ENCODE measurements at regions not wholly inside any gene's neighbourhood (a gene's known extent, or its start where the extent isn't known, plus 50 kb on each side); places are given as distances from the start of the nearest gene placed in this dataset.
"Not testable (repeated sequence)": the region's sequence is repeated elsewhere in the genome, so short reads cannot be mapped to it uniquely, and the experiment has no call there.

DNA sequence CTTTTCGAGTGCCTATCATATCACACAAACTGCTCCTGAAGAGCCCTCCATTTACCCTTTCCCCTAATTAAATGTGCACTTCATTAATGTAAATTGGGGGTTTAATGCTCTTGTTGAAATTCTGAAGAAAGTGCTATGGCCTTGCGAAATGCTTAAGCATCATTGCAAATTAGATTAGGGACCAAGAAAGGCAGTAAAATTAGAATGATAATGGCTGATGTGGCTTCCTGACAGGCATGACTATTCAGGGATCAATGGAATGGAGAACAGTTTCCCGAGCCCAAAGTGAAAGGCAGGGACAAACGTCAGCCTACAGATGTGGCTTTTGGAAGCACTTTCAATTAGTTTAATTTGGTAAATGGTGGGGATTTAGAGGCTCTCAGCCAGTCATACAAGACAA, 120.1 kb downstream of the NKX6-1 start:
- no peak for DNase-seq

DNA sequence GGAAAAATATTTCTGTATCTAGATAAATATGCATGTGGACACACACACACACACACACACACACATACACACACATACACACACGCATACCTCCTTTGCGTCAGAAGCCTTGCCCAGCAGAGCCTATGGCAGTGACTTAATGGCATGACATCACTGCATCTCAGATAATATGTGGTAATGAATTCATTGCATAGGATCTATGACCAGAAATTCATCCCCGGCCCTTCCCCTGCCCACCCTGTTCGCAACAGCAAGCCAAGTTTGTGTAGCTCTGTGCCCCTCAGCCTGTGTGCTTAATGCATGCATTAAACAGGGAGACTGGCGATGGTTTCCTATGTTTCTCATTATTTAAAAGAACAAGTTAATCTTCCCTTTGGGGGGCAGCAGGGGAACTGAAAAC, 120.7 kb downstream of the NKX6-1 start:
- no peak for DNase-seq

DNA sequence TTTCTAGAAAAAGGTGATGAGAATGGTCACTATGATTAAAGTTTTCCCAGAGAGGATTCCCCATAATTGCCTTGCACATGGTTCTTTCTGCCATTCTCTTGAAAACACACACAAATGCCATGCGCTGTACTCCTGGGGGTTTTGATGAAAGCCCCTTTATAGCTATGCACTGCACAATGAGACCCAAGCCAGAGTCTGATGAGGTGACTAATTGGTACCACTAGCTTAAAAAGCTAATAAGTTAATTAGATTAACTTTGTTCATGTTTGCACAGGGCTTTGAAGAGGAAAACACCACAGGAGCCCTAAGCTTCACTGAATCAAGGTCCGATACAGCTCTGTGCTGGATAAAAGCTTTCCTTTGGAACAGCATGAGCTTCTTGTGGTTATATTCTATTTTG, 132.2 kb downstream of the NKX6-1 start:
- no peak for DNase-seq

DNA sequence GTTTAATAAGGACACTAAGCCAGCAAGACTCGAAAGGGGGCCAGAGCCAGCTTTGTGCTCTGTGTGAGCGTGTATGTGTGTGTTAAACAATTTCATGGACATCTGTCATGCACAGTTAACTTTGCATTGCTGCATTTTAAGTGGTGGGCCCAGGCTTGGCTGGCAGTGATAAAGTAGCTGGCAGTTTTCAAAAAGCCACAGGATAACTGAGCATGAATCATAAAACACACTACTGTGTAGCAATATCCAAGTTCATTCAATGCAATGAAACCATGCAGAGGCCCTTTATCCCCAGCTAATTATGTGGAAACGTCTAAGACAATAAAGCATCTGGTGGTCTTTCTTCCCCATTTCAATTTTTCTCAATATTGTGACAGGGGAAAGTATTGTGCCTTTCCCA, 132.9 kb downstream of the NKX6-1 start:
- DNase-seq, result peak; percentile 71

DNA sequence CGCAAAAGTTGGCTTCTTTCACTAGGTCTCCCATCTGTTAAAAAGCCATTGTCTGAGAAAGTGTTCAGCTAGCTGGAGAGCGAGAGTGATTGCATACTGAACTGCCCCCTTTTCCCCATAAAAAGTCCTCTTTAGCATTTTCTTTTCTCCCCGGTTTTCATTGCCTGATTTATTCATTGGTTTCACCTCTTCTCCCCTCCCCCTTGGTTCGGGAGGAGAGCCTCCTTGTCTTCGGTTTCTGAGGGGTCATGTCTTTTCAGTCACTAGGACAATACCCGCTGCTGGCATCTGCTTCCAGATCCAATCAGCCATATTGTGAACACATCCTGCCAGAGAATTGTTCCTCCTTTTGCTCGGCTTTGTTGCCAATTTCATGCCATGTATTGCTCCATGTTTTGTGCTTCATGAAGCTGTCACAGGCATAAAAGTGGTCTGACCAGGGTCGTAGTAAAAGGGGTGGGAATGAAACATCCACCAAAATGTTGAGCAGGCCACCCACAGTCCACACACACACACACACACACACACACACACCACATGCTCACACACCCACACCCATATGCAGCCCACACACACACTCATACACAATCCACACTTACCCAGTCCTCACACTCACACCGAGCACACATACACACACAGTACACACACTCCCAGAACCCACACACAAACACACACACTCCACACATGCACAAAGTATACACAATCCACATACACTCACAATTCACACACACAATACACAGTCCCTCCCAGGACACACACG, 136.0 kb downstream of the NKX6-1 start:
- no peak for DNase-seq

DNA sequence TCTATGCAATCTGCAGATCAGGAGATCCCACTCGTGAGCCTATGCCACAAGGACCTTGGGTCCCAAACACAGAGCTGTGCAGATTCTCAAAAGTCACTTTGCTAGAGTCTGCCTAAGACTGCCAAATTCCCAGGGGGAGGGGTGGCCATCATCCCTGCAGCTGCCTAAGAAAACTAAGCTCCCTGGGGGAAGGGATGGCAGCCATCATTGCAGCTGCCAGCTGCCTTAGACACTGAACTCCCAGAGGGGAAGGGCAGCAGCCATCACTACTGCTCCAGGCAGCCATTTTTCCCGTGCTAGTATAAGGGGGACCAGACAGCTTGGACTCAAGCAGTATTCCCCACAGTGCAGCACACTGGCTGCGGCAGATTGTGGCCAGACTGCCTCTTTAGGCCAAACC, 156.9 kb downstream of the NKX6-1 start:
- DNase-seq, result no peak

DNA sequence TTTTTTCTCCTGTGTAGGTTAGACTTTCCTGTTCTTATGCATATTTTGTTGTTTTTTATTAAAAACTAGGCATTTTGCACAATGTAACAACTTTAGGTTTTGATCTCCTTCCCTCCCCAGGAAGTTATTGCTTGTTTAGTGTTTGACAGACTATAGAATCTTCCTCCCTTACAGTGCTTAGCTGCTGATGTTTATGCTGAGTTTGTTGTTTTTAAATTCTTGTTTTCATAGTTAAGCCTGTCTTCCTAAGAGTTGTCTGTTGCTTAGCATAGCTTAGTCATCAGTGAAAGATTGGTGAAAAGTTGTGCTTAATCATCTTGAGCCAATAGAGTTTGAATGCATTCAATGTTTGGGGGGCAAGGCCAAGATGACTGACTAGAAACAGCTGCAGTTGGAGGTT, 157.5 kb downstream of the NKX6-1 start:
- DNase-seq, result no peak

DNA sequence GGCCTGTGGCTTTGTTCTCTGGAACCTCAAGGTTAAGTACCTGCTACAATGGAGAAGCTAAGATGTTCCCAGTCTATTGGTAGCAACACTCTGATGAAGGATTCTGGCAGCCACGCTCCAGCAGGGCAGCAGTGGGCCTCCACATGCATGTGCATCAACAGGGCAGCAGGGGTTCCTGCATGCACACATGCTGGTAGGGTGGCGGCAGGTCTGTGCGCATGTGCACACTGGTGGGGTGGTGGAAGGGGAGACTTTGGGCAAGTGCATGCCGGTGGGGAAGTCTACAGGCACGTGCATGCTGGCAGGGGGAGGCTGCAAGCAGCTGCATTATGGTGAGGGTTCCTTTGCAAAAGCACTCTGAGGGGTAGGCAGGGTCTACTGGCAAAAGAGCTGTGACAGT, 160.7 kb downstream of the NKX6-1 start:
- no peak for DNase-seq

DNA sequence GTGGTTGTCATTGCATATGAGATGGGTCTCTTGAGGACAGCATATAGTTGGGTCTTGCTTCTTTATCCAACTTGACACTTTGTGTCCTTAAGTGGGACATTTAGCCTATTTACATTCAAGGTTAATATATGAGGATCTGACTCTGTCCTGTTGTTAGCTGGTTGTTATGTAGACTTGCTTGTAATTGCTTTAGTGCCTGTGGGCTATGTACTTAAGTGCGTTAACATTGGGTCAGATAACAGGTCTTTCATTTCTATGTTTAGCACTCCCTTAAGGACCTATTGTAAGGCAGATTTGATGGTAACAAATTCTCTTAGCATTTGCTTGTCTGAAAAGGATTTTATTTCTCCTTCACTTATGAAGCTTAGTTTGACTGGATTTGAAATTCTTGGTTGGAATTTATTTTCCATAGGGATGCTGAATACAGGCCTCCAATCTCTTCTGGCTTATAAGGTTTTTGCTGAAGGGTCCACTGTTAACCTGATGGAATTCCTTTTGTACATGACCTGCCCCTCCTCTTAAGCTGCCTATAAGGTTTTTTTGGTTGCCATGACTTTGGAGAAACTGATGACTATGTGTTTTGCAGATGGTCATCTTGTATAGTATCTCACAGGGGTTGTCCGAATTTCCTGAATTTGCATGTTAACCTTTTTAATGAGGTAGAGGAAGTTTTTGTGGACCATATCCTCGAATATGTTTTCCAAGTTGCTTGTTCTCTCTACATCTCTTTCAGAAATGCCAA, 162.0 kb downstream of the NKX6-1 start:
- DNase-seq, result no peak

DNA sequence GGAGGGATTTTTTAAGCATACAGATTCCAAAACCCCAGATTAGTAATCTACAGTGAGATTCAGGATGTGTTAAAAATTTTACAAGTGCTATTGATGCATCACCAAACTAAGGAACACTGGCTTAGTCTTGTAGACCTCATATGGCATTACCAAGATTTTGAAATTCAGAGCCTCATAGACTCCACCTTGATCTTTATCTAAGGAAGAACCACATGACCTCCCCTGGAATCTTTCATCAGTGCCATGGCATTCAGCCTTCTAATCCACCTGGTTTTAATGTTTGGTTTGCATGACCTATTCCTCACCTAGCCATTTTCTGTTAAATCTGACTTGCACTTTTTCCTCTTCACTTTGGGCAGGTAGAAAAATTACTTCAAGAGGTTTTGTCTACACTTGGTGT, 171.6 kb downstream of the NKX6-1 start:
- DNase-seq, result no peak

DNA sequence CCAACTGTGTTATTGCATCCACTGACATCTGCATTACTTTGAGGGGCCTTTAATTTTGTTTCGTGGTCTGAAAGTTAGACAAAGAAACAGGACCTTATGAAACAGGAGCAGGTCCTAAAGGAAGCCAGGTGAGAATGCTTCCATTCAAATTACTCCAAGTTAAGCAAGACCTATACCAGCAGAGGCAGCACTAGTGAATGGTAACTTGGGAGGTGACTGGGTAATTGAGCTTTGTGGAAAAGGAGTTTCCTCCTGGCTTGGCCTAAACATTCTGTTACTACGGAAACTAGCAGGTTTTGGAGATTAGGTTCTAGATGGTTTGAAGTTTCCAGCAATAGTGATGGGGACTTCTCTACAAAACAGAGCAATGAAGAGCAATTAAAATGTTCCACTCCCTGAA, 173.5 kb downstream of the NKX6-1 start:
- no peak for DNase-seq

DNA sequence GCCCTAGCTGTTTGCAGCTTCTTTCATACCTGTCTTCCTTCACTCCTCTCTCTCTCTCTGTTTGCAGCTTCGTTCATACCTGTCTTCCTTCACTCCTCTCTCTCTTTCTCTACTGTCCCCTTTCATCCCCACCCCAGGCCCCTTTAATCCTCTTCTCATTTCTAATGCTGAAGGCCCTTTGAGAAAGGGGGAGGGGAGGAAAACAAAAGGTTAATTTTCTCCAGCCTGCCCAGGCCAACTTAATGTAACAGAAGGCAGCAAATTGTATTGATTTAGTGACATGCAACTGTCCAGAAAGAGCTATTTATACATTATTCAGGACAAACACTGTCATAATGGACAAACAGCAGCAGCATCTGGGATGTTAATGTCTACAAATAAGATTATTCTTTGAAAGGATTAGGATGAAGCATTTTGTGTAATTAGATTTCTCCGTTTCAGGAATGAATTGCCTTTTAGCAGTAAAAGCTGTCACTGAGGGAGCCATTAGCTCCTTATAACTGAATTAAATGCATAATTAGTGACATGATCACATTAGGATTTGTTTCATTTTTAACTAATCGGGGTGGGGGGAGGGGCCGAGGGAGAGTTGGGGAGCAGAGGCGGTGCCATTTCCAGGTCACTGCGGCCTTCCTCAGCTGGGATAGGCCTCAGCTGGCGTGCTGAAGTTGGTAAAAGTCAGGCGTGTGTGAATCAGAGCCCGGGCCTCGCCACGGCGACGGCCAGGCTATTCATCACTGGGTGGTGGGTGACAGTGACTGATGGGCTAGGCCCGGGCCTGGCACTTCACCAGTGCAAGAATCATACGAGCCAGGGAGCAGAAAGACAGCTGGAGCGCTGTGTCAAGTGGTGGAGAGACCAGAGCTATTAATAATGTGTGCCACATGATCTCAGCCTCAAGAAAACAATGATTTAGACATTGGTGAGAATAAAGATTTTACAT, 174.5 kb downstream of the NKX6-1 start:
- peak; percentile 57 for DNase-seq

DNA sequence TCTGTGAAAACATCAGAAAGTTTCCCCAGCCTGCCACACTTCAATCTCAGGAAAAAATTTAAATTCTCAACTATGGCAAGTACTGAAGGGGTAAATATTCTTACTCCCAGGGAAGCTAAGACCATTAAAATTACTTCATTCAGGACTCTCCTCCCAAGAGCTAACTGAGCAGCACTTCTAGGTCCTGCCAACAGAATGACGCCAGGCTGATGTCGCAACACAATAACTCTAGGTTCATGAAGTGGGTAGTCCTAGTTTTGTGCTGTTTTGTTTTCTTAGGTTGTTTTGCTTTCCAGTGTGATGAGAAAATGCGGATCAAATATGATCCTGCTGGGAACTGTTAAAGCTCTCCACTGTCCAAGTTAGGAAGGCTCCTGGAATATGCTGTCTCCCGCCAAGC, 180.0 kb downstream of the NKX6-1 start:
- no peak for DNase-seq

DNA sequence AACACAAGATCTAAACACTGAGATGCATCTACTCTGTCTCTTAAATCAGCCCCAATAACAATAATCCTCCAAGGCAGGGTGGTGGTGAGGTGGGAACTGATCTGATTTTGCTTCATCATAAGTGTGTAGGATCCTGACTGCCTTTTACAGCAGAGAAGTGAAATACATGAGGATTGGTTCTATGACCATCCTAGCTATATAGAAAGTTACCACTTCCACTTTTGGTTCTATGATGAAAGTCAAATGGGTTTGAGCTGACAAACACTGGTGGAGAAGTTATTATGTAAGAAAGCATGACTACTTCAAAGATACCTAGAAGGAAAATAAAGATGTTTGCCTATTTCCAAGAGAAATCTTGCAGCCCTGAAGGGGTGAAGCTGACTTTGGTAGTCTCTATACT, 181.6 kb downstream of the NKX6-1 start:
- no peak for DNase-seq

DNA sequence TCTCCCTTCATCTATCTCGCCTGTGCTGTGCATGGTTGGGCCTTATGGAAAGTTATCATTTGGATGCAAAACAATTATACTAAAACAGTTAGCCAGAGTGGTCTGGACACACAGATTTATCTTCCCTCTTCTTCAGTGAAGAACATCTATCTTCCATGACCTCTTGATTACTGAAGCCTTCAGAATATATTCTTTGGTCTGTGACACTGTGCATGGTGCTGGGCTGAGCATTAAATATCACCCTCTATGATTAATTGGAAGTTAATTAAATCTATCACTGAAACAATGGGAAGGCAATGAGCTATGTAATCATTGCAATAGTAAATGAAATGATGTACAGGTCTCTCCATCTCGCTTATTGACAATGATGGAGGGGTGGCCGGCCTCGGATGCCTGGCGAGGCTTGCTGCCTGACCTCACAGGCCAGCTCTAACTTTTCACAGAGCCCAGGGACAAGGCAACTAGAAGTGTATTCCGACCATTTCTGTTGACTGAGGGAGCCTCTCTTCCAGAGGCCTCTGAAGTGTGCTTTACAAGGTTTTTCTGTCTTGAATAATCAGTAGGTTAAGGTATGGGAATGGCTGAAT, 186.6 kb downstream of the NKX6-1 start:
- no peak for DNase-seq

DNA sequence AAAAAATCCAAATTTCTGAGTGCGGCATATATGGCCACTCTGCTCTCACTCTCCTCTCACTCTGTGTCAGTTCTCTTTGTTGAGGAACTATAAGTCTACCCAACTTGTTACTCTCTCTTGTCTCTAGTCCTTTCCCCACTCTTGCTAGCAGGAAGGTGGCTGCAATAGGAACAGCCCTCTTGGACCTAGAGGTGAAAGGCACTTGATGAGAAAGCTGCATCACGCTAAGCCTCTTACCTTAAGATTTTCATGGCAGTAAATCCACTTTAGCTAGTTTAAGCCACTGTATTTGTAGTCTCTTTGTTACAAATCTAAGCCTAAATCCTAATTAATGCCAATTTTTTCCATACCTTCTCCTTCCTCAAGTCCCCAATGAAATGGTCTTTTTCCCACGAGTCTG, 189.9 kb downstream of the NKX6-1 start:
- DNase-seq, result no peak

DNA sequence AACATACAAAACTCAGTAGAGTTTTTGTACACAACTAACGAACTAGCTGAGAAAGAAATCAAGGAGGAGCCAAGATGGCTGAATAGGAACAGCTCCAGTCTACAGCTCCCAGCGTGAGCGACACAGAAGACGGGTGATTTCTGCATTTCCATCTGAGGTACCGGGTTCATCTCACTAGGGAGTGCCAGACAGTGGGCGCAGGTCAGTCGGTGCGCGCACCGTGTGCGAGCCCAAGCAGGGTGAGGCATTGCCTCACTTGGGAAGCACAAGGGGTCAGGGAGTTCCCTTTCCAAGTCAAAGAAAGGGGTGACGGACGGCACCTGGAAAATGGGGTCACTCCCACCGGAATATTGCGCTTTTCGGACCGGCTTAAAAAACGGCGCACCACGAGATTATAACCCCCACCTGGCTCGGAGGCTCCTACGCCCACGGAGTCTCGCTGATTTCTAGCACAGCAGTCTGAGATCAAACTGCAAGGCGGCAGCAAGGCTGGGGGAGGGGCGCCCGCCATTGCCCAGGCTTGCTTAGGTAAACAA, 200.3 kb downstream of the NKX6-1 start:
- DNase-seq, result not testable (repeated sequence)

DNA sequence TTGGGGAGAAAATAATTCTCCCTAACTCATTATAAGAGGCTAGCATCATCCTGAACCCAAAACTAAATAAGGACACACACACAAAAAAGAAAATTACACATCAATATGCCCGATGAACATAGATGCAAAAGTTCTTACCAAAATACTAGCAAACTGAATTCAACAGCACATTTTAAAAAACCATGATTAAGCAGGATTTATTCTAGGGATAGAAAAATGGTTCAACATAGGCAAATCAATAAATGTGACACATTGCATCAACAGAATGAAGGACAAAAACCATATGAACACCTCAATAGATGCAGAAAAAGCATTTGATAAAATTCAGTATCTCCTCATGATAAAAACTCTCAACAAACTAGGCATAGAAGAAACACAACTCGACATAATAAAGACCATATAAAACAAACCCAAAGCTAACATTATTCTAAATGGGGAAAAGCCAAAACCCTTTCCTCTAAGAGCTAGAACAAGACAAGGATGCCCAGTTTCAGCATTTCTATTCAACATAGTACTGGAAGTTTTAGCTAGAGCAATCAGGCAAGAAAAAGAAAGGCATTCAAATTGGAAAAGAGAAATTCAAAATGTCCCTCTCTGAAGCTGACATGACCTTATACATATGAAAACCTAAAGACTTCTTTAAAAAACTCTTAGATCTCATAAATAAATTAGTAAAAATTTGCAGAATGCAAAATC, 200.9 kb downstream of the NKX6-1 start:
- DNase-seq, result no peak

DNA sequence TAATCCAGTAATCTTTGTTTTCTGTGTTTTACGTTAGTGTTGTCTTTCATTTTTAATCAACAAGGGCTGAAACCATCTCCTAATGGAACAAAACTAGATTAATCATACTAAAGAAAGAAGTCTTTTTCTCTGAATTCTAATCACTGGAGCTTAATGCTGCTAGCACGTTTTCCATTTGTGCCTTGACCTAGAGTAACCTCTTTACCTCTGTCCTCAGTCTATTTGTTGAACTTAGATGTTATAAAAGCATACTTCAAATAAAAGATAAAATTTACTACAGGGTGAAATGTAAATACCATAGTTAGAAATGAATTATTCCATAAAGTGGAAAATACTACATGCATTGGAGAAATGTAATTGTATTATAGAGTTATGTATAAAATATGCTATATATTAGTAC, 207.1 kb downstream of the NKX6-1 start:
- no peak for DNase-seq

DNA sequence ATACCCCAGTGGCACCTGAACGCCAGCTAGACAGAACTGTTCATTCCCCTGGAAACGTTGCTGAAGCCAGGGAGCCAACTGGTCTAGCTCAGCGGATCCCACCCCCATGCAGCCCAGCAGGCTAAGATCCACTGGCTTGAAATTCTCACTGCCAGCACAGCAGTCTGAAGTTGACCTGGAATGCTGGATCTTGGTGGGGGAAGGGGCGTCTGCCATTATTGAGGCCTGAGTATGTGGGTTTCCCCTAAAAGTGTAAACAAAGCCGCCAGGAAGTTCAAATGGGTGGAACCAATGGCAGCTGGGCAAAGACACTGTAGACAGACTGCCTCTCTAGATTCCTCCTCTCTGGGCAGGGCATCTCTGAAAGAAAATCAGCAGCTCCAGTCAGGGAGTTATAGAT, 213.0 kb downstream of the NKX6-1 start:
- no peak for DNase-seq

DNA sequence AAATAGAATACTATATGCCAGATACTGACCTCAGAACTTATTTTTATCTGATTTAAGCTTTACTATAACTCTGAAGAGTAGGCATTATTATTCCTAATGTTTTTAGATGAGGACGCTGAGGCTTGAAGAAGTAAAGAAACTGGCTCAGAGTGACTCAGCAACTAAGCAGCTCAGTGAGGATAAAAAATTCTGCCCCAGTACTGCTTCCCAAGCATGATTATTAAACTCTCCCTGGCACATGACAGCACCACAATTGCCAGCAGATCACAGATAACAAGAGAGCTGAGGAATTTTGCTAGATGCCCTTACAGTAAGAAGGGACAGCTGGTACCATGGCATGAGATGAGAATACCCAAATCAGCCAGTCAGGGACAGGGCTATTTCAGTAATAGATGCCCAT, 219.4 kb downstream of the NKX6-1 start:
- no peak for DNase-seq

DNA sequence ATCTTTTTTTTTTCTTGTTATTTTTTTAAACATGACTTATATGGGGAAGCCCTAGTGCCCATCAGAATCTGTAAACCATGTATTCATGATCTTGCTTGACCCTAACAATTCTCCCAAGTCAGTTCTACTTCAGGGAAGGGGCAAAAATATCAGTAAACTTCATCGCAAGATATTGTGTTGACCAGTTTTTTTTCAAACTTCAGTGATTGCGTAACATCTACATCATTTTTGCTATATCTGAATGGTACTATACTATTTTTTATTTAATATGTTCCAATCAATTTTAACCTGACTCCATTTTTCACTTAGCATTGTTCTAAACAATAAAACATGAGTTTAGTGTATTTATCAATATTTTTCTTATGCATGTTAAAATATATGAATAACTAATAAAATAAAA, 221.2 kb downstream of the NKX6-1 start:
- no peak for DNase-seq

Measured in NCI-H446 treated with DMSO at 0.1 percent for 48 hours (cell line).